ENCODE measurements at regions not wholly inside any gene's neighbourhood (a gene's known extent, or its start where the extent isn't known, plus 50 kb on each side); places are given as distances from the start of the nearest gene placed in this dataset.
"Not testable (repeated sequence)": the region's sequence is repeated elsewhere in the genome, so short reads cannot be mapped to it uniquely, and the experiment has no call there.

- H3K27ac ChIP-seq = no peak overlapping the region
- whole genome bisulfite sequencing = 80% methylated on average over 5 of the region's 5 CpGs
- DNase-seq (ENCODE audit: low spot score in 2 of 2) = no peak
- H3K4me3 ChIP-seq = no peak overlapping the region
- H3K9me3 ChIP-seq = no peaks in the 10 kb centered on the region
- H3K4me1 ChIP-seq = no peaks in the 10 kb centered on the region
- no peaks in the 10 kb centered on the region for H3K27me3 ChIP-seq
- TF ChIP-seq CTCF (IDR thresholded peaks at IDR 0.05) = no peak
- no peak for TF ChIP-seq EP300 (IDR thresholded peaks at IDR 0.05)
- no peak for TF ChIP-seq POLR2AphosphoS5 (IDR thresholded peaks at IDR 0.05)
- no peak for TF ChIP-seq POLR2A (IDR thresholded peaks at IDR 0.05)
- no peaks in the 10 kb centered on the region for H3K36me3 ChIP-seq
These were observed 364.4 kb downstream of the DNAH5 start for GRCh38 chr5:13580058-13580457.

- not testable (repeated sequence) for H3K27me3 ChIP-seq; H3K4me3 ChIP-seq; DNase-seq (ENCODE audit: low spot score in 2 of 2); H3K4me1 ChIP-seq; H3K27ac ChIP-seq; H3K36me3 ChIP-seq; H3K9me3 ChIP-seq
- 76% methylated on average over 9 of the region's 9 CpGs for WGBS
These were observed 365.4 kb downstream of the DNAH5 start for GRCh38 chr5:13579091-13579490.

GRCh38 chr5:13578311-13579039 is 366.0 kb downstream of the DNAH5 start:
- not testable (repeated sequence) for H3K36me3 ChIP-seq; H3K27me3 ChIP-seq; H3K27ac ChIP-seq; H3K4me3 ChIP-seq; H3K9me3 ChIP-seq; DNase-seq (ENCODE audit: low spot score in 2 of 2); H3K4me1 ChIP-seq
- WGBS = 93% methylated on average over 25 of the region's 48 CpGs

GRCh38 chr5:13574574-13574973 is 369.9 kb downstream of the DNAH5 start:
- Histone ChIP-seq H3K9me3 (no peaks in the 10 kb centered on the region), H3K4me1 (no peaks in the 10 kb centered on the region), H3K27me3 (no peaks in the 10 kb centered on the region), H3K4me3 (no peak overlapping the region), H3K36me3 (no peaks in the 10 kb centered on the region), H3K27ac (no peak overlapping the region)
- TF ChIP-seq POLR2A (IDR thresholded peaks at IDR 0.05) (no peak), CTCF (IDR thresholded peaks at IDR 0.05) (no peak)
- DNase-seq (ENCODE audit: low spot score in 2 of 2) = no peak
- WGBS = 46% methylated on average over 2 of the region's 2 CpGs

- TF ChIP-seq POLR2AphosphoS5 (IDR thresholded peaks at IDR 0.05) (no peak), EP300 (IDR thresholded peaks at IDR 0.05) (no peak), CTCF (IDR thresholded peaks at IDR 0.05) (no peak), POLR2A (IDR thresholded peaks at IDR 0.05) (no peak)
- Histone ChIP-seq H3K4me1 (no peaks in the 10 kb centered on the region), H3K27me3 (no peaks in the 10 kb centered on the region), H3K36me3 (no peaks in the 10 kb centered on the region), H3K27ac (no peak overlapping the region), H3K9me3 (no peaks in the 10 kb centered on the region), H3K4me3 (no peak overlapping the region)
- DNase-seq (ENCODE audit: low spot score in 2 of 2) = no peak
- 58% methylated on average over 4 of the region's 4 CpGs for WGBS
These were observed 372.3 kb downstream of the DNAH5 start for GRCh38 chr5:13572163-13572562.

- TF ChIP-seq POLR2A (IDR thresholded peaks at IDR 0.05) = no peak
- TF ChIP-seq CTCF (IDR thresholded peaks at IDR 0.05) = no peak
- TF ChIP-seq POLR2AphosphoS5 (IDR thresholded peaks at IDR 0.05) = no peak
- TF ChIP-seq EP300 (IDR thresholded peaks at IDR 0.05) = no peak
- H3K36me3 ChIP-seq = no peaks in the 10 kb centered on the region
- no peaks in the 10 kb centered on the region for H3K9me3 ChIP-seq
- H3K4me3 ChIP-seq = no peak overlapping the region
- no peak for DNase-seq (ENCODE audit: low spot score in 2 of 2)
- no peaks in the 10 kb centered on the region for H3K27me3 ChIP-seq
- H3K27ac ChIP-seq = no peak overlapping the region
- no peaks in the 10 kb centered on the region for H3K4me1 ChIP-seq
- WGBS = 87% methylated on average over 3 of the region's 3 CpGs
These were observed 375.3 kb downstream of the DNAH5 start for GRCh38 chr5:13569090-13569715.
